ENCODE measurements at regions not wholly inside any gene's neighbourhood (a gene's known extent, or its start where the extent isn't known, plus 50 kb on each side); places are given as distances from the start of the nearest gene placed in this dataset.

GRCh38 chr7:12085516-12085915 is 125.6 kb upstream of the TMEM106B start:
- DNase-seq: no peak

GRCh38 chr7:12089951-12090756 is 120.9 kb upstream of the TMEM106B start:
- DNase-seq: no peak

- DNase-seq: no peak
Observed at GRCh38 chr7:12090757-12091221, 120.3 kb upstream of the TMEM106B start.

GRCh38 chr7:12091231-12091630 is 119.9 kb upstream of the TMEM106B start:
- DNase-seq: no peak

GRCh38 chr7:12092499-12093130 is 118.5 kb upstream of the TMEM106B start:
- no peak for DNase-seq

- no peak for DNase-seq
Observed at GRCh38 chr7:12093365-12093764, 117.7 kb upstream of the TMEM106B start.

- DNase-seq: no peak
Observed at GRCh38 chr7:12094365-12094921, 116.7 kb upstream of the TMEM106B start.

GRCh38 chr7:12102126-12102525 is 109.0 kb upstream of the TMEM106B start:
- DNase-seq: no peak

- no peak for DNase-seq
Observed at GRCh38 chr7:12102527-12102926, 108.6 kb upstream of the TMEM106B start.

GRCh38 chr7:12103948-12104347 is 107.1 kb upstream of the TMEM106B start:
- no peak for DNase-seq

GRCh38 chr7:12107381-12107780 is 103.7 kb upstream of the TMEM106B start:
- DNase-seq: no peak

GRCh38 chr7:12107841-12108254 is 103.2 kb upstream of the TMEM106B start:
- DNase-seq: no peak

GRCh38 chr7:12110425-12110824 is 100.7 kb upstream of the TMEM106B start:
- no peak for DNase-seq

- no peak for DNase-seq
Observed at GRCh38 chr7:12111422-12112405, 99.4 kb upstream of the TMEM106B start.

GRCh38 chr7:12117170-12117569 is 93.9 kb upstream of the TMEM106B start:
- no peak for DNase-seq

GRCh38 chr7:12119620-12120303 is 91.3 kb upstream of the TMEM106B start:
- DNase-seq: no peak

GRCh38 chr7:12120632-12121031 is 90.5 kb upstream of the TMEM106B start:
- DNase-seq: no peak

GRCh38 chr7:12123172-12123571 is 87.9 kb upstream of the TMEM106B start:
- DNase-seq: no peak

- DNase-seq: no peak
Observed at GRCh38 chr7:12124028-12124427, 87.1 kb upstream of the TMEM106B start.

GRCh38 chr7:12127455-12127854 is 83.6 kb upstream of the TMEM106B start:
- DNase-seq: no peak

- no peak for DNase-seq
Observed at GRCh38 chr7:12130609-12131008, 80.5 kb upstream of the TMEM106B start.

- DNase-seq: no peak
Observed at GRCh38 chr7:12131122-12131521, 80.0 kb upstream of the TMEM106B start.
